H9 (cell line): ENCODE measurements at regions not wholly inside any gene's neighbourhood (a gene's known extent, or its start where the extent isn't known, plus 50 kb on each side); places are given as distances from the start of the nearest gene placed in this dataset.

Source experiments
- DNase-seq: peaks from one replicate; pipeline ENCODE4 v3.0.0-alpha.2; 2017
- H2AFZ ChIP-seq: one replicate; pipeline ENCODE4 v1.6.1; 2013; ENCODE audit warnings: mild to moderate bottlenecking, low read length, control low read depth, moderate library complexity
- H2AK5ac ChIP-seq: 2 replicates; pipeline ENCODE4 v1.6.1; 2013; ENCODE audit warnings: low read length, control low read depth, mixed read lengths; ENCODE audit not compliant: insufficient read length
- H2BK120ac ChIP-seq: one replicate; pipeline ENCODE4 v1.6.1; 2013; ENCODE audit warnings: low read depth, mild to moderate bottlenecking, low read length, control low read depth, inconsistent platforms; ENCODE audit not compliant: poor library complexity, severe bottlenecking
- H2BK12ac ChIP-seq: 2 replicates; pipeline ENCODE4 v1.6.1; 2013; ENCODE audit warnings: low read length, control low read depth, mixed read lengths, low read depth; ENCODE audit not compliant: insufficient read length
- H2BK15ac ChIP-seq: 2 replicates; pipeline ENCODE4 v1.6.1; 2013; ENCODE audit warnings: low read depth, low read length, control low read depth
- H2BK20ac ChIP-seq: one replicate; pipeline ENCODE4 v1.6.1; 2013; ENCODE audit warnings: low read depth, mild to moderate bottlenecking, low read length, control low read depth, inconsistent platforms; ENCODE audit not compliant: poor library complexity, severe bottlenecking
- H2BK5ac ChIP-seq: 2 replicates; pipeline ENCODE4 v1.6.1; 2013; ENCODE audit warnings: low read length, control low read depth, mixed read lengths; ENCODE audit not compliant: insufficient read length
- H3K14ac ChIP-seq: 2 replicates; pipeline ENCODE4 v1.6.1; 2013; ENCODE audit warnings: low read length, control low read depth; ENCODE audit not compliant: insufficient read depth
- H3K18ac ChIP-seq: 2 replicates; pipeline ENCODE4 v1.6.1; 2013; ENCODE audit warnings: low read depth, mild to moderate bottlenecking, mixed read lengths, low read length, control low read depth; ENCODE audit not compliant: insufficient read length
- H3K23ac ChIP-seq: 2 replicates; pipeline ENCODE4 v1.6.1; 2013; ENCODE audit warnings: low read length, control low read depth, mixed read lengths, low read depth; ENCODE audit not compliant: insufficient read length
- H3K23me2 ChIP-seq: 2 replicates; pipeline ENCODE4 v1.6.1; 2013; ENCODE audit warnings: low read depth, mild to moderate bottlenecking, mixed read lengths, low read length, control low read depth; ENCODE audit not compliant: insufficient read length, poor library complexity, severe bottlenecking
- H3K27ac ChIP-seq: 2 replicates; pipeline ENCODE4 v1.5.1; 2013; ENCODE audit warnings: low read length, control low read depth, mixed read lengths, low read depth; ENCODE audit not compliant: insufficient read length
- H3K27me3 ChIP-seq: 2 replicates; pipeline ENCODE4 v1.6.1; 2013; ENCODE audit warnings: low read length, control low read depth, inconsistent platforms; ENCODE audit not compliant: insufficient read depth
- H3K4ac ChIP-seq: 2 replicates; pipeline ENCODE4 v1.6.1; 2013; ENCODE audit warnings: low read depth, mild to moderate bottlenecking, control low read depth, inconsistent platforms, low read length, moderate library complexity
- H3K4me1 ChIP-seq: 2 replicates; pipeline ENCODE4 v1.6.1; 2013; ENCODE audit warnings: low read length, control low read depth, inconsistent platforms; ENCODE audit not compliant: insufficient read depth
- H3K4me2 ChIP-seq: 2 replicates; pipeline ENCODE4 v1.6.1; 2013; ENCODE audit warnings: low read length, control low read depth, mixed read lengths; ENCODE audit not compliant: insufficient read length, insufficient read depth
- H3K56ac ChIP-seq: 2 replicates; pipeline ENCODE4 v1.6.1; 2013; ENCODE audit warnings: low read depth, mild to moderate bottlenecking, mixed read lengths, low read length, control low read depth; ENCODE audit not compliant: insufficient read length
- H3K79me1 ChIP-seq: 2 replicates; pipeline ENCODE4 v1.6.1; 2013; ENCODE audit warnings: low read depth, mild to moderate bottlenecking, moderate library complexity, low read length, control low read depth, inconsistent platforms; ENCODE audit not compliant: insufficient read depth, poor library complexity, severe bottlenecking
- H3K79me2 ChIP-seq: 2 replicates; pipeline ENCODE4 v1.6.1; 2013; ENCODE audit warnings: low read length, control low read depth, inconsistent platforms; ENCODE audit not compliant: insufficient read depth
- H3K9ac ChIP-seq: 2 replicates; pipeline ENCODE4 v1.6.1; 2013; ENCODE audit warnings: low read length, control low read depth, mixed read lengths; ENCODE audit not compliant: insufficient read length; ENCODE audit errors: extremely low read depth
- H3K9me3 ChIP-seq: one replicate; pipeline ENCODE4 v1.6.1; 2013; ENCODE audit warnings: low read depth, low read length, inconsistent platforms; ENCODE audit not compliant: control insufficient read depth
- H3T11ph ChIP-seq: one replicate; pipeline ENCODE4 v1.6.1; 2013; ENCODE audit warnings: mild to moderate bottlenecking, low read length, control low read depth, inconsistent platforms
- H4K20me1 ChIP-seq: one replicate; pipeline ENCODE4 v1.6.1; 2013; ENCODE audit not compliant: control insufficient read depth, insufficient read length, insufficient read depth
- H4K5ac ChIP-seq: 2 replicates; pipeline ENCODE4 v1.6.1; 2013; ENCODE audit warnings: low read depth, mild to moderate bottlenecking, mixed read lengths, low read length, control low read depth; ENCODE audit not compliant: insufficient read length
- H4K8ac ChIP-seq: replicated peaks from 2 replicates; pipeline ENCODE4 v1.6.1; 2013; ENCODE audit warnings: low read length, control low read depth, mixed read lengths, low read depth; ENCODE audit not compliant: insufficient read length
- H4K91ac ChIP-seq: 2 replicates; pipeline ENCODE4 v1.6.1; 2013; ENCODE audit warnings: low read depth, mild to moderate bottlenecking, moderate library complexity, mixed read lengths, low read length, control low read depth; ENCODE audit not compliant: insufficient read length
- H3K27ac Mint-ChIP-seq, 3 experiments: 2 replicates in 2 of 3; 3 replicates in 1 of 3; pipeline ENCODE4 v1.8.0; 2020 to 2021; ENCODE audit warnings: mixed read lengths in 3 of 3, mild to moderate bottlenecking in 1 of 3, moderate library complexity in 1 of 3
- H3K27me3 Mint-ChIP-seq: 2 replicates; pipeline ENCODE4 v1.8.0; 2021; ENCODE audit warnings: low read depth, mild to moderate bottlenecking, moderate library complexity, mixed read lengths
- H3K36me3 Mint-ChIP-seq, 3 experiments: 2 replicates in 2 of 3; 3 replicates in 1 of 3; pipeline ENCODE4 v1.8.0; 2020 to 2021; ENCODE audit warnings: low read depth in 3 of 3, mixed read lengths in 3 of 3; ENCODE audit not compliant: insufficient read depth in 1 of 3
- H3K4me1 Mint-ChIP-seq, 2 experiments: 2 replicates each; pipeline ENCODE4 v1.8.0; 2020; ENCODE audit warnings: mixed read lengths in 2 of 2
- H3K4me3 Mint-ChIP-seq, 2 experiments: 2 replicates in 1 of 2; 3 replicates in 1 of 2; pipeline ENCODE4 v1.8.0; 2020 to 2021; ENCODE audit warnings: mild to moderate bottlenecking in 2 of 2, mixed read lengths in 2 of 2, moderate library complexity in 1 of 2
- H3K9me3 Mint-ChIP-seq, 2 experiments: 2 replicates in 1 of 2; 3 replicates in 1 of 2; pipeline ENCODE4 v1.8.0; 2020; ENCODE audit warnings: mild to moderate bottlenecking in 2 of 2, mixed read lengths in 2 of 2, moderate library complexity in 1 of 2
- CTCF ChIP-seq: fragments of 200-600 bp; sonication (generic); conservative IDR thresholded peaks from 3 replicates; pipeline ENCODE4 v1.8.0; 2021; ENCODE audit warnings: antibody characterized with exemption, mild to moderate bottlenecking
- WGBS: extraction: QIAGEN DNeasy Blood & Tissue Kit; methylation state at CpG from one replicate; pipeline ENCODE4 v1.1.7; 2013; ENCODE audit warnings: missing lambda C conversion rate, low lambda C conversion rate, mixed read lengths; ENCODE audit not compliant: insufficient read length; ENCODE audit errors: extremely low coverage; 5-methylcytosine and 5-hydroxymethylcytosine counted together

- no peaks in the 10 kb centered on the region for H3K36me3 Mint-ChIP-seq
- H3K27ac ChIP-seq: no peak overlapping the region
- no peaks in the 10 kb centered on the region for H3K79me1 ChIP-seq
- no peak for TF ChIP-seq CTCF
- H3K23me2 ChIP-seq: no peaks in the 10 kb centered on the region
- H3T11ph ChIP-seq: no peak overlapping the region
- no peak overlapping the region for H4K8ac ChIP-seq
- no peak overlapping the region for H3K4ac ChIP-seq
- H2BK20ac ChIP-seq: no peak overlapping the region
- no peaks in the 10 kb centered on the region for H4K20me1 ChIP-seq
- H3K18ac ChIP-seq: no peak overlapping the region
- H3K9me3 Mint-ChIP-seq: no peaks in the 10 kb centered on the region
- H2BK120ac ChIP-seq: no peak overlapping the region
- no peak for DNase-seq
- no peak overlapping the region for H4K5ac ChIP-seq
- peaks cover 2 to 14% of the 10 kb centered on the region in 2 experiments; a peak in 2 of 4 replicates for H3K4me1 Mint-ChIP-seq
- no peak overlapping the region for H2BK5ac ChIP-seq
- no CpG with 5 or more reads among the region's 2 CpGs for WGBS
- H4K91ac ChIP-seq: no peak overlapping the region
- H3K14ac ChIP-seq: no peak overlapping the region
- no peak overlapping the region for H2BK15ac ChIP-seq
- H2BK12ac ChIP-seq: no peak overlapping the region
- no peak overlapping the region for H3K27ac Mint-ChIP-seq
- no peak overlapping the region for H2AK5ac ChIP-seq
- H3K4me2 ChIP-seq: no peak overlapping the region
- H2AFZ ChIP-seq: no peak overlapping the region
- no peaks in the 10 kb centered on the region for H3K27me3 ChIP-seq
- no peak overlapping the region for H3K56ac ChIP-seq
- no peak overlapping the region for H3K4me3 Mint-ChIP-seq
- no peaks in the 10 kb centered on the region for H3K4me1 ChIP-seq
- H3K9me3 ChIP-seq: no peaks in the 10 kb centered on the region
- peaks cover 13% of the 10 kb centered on the region for H3K27me3 Mint-ChIP-seq
- H3K79me2 ChIP-seq: no peaks in the 10 kb centered on the region
- H3K9ac ChIP-seq: no peak overlapping the region
- no peak overlapping the region for H3K23ac ChIP-seq
Observed at GRCh38 chr12:115752156-115752555, 525.3 kb downstream of the MED13L start.
